GM18868 (cell line): ENCODE measurements at regions not wholly inside any gene's neighbourhood (a gene's known extent, or its start where the extent isn't known, plus 50 kb on each side); places are given as distances from the start of the nearest gene placed in this dataset.

Experiments used
- ATAC-seq: cut with Tn5 transposase; IDR thresholded peaks from one replicate; pipeline ENCODE4 v1.9.1; 2021; ENCODE audit warnings: mild to moderate bottlenecking, moderate library complexity; ENCODE audit not compliant: unreplicated experiment

DNA sequence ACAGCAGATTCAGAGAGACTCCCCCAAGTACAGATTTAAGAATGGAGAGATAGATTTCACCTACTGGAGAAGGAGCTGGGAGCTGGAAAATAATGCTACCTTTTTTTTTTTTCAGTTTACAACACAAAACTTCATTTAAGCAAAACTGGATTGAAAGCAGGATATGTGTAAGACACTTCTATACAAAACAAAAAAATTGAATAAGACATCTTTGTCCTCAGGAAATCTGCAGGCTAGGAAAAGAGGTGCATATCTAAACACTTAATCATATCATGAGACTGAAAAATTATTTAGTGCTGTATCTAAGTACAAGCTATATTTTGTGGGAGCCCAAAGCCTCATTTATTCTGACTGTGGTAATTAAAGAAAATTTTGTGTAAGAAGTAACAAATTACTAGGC, 516.1 kb downstream of the ZIC1 start:
- no peak for ATAC-seq

- no peak for ATAC-seq
These were observed 521.2 kb downstream of the ZIC1 start for GRCh38 chr3:147930232-147930807.

GRCh38 chr3:147934451-147935180, 525.5 kb downstream of the ZIC1 start:
- no peak for ATAC-seq

GRCh38 chr3:147937341-147937740, 528.2 kb downstream of the ZIC1 start:
- no peak for ATAC-seq

DNA sequence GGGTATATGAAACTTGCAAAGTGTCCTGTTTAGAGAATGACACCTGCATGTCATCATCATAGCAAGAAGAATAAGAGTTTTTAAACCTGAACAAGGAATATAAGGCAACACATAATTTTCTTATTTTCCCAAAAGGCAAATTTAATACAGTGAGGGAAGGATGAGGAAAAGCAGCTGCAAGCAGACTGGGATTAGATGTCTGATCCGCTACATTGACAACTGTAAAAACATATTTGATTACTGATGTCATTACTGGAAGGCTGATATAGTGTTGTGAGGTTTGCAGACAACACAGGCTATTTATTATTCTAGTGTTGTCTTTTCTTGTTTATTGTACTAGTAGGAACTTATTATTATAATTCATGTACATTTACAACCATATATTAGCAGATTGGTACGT, 528.7 kb downstream of the ZIC1 start:
- ATAC-seq, result no peak

- ATAC-seq, result no peak
These were observed 530.3 kb downstream of the ZIC1 start for GRCh38 chr3:147939425-147939824.

DNA sequence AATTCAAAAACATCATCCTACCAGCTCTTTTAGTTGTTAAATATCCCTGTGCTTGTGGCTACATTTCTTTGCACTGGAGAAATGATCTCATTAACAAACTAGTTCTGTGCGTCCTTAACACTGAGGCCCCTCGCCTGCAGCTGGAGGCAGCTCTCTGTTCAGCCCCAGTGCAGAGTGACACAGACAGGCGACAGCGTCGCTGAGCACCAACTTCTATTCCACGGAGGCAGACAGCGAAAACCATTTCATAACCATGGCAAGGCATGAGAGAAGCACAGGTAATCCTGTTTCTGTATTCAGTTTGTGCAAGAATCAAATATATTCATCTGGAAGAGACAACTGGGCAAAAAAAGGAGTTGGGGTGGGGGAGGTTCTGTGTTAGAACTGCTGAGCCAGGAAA, 530.7 kb downstream of the ZIC1 start:
- no peak for ATAC-seq

GRCh38 chr3:147940405-147941193, 531.4 kb downstream of the ZIC1 start:
- ATAC-seq, result no peak

- ATAC-seq, result no peak
These were observed 532.8 kb downstream of the ZIC1 start for GRCh38 chr3:147941969-147942368.

DNA sequence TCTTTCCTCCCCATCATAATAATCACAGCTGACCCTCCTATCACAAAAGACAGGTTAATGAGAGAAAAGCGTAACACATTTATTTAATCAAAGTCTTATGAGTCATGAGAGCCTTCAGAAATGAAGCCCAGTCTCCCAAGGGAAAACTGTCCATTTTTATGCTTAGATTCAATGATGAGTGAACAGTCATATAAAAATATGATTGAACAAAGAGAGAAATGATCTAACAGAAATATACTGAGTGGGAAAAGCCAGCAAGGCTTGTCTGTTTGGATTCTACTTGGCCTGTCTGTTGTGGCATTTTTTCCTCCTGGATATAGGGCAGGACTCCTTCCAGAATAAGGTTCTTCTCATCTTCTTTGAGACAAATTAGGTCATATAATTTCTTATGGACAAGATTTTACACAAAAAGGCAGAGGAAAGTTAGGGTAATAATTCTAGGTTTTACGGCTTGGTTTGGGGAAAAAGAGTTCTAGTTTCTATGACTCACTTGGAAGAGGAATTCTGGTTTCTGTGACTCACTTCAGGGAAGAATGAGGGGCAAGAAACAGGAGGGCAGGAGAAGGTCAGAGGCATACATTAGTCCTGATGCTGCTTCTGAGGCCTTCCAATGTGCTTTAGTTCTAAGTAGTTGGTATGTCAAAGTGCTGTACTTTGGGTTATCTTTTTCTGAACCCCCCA, 534.2 kb downstream of the ZIC1 start:
- no peak for ATAC-seq

- peak; percentile 76 for ATAC-seq
These were observed 536.9 kb downstream of the ZIC1 start for GRCh38 chr3:147945968-147946519.

DNA sequence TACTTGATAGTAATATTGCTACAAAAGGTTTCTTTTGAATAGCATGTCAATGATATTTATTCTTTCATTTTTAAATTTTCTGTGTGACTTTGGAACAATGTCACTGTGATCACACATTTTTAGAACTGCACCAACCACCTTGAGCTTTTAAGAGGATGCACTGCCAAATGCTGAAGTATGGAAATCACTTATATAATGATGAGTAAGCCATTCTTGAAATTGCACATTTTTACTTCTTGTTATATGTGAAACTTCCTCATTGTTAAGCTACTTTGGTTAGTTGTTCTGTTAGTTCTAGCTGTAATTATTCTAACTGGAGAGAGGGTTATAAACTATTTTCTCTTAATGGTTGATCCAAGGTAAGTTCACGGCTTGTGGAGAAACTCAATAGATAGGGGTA, 547.5 kb downstream of the ZIC1 start:
- no peak for ATAC-seq

GRCh38 chr3:147958754-147959153, 549.6 kb downstream of the ZIC1 start:
- ATAC-seq, result no peak

DNA sequence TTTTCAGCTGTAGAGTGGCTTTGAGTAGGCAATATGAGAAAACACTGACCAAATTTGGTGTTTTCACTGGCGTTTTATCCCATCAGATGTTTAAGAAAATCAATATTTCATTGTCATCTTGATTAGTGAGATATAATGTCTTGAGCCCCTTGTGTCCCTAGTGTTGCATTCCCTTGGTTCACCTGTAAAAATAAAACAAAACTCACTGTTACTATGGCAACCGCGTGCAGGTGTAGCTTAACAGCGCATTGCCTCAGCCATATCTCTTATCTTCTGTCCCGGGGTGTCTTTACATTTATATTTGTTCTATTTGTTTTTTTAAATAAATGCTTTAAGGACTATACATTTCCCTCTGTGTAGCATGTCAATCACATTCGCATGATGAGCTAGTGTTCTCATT, 551.6 kb downstream of the ZIC1 start:
- no peak for ATAC-seq

GRCh38 chr3:147962408-147963164, 553.4 kb downstream of the ZIC1 start:
- ATAC-seq, result no peak

DNA sequence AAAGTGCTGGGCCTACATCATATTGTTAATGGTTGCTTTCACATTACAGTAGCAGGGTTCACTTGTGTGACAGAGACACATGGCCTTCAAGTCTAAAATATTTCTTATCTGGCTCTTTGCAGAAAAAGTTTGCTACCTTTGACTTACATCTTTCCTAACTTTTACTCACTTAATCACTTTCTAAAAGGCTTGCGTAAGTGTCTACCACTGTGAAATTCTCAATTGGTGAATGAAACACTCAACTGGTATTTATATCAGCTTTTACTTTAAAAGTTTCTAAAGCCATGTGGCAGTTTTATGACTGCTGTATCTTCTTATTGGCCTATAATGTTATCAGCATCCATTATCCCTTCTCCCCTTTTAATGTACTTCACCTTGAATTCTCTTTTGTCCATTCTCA, 554.5 kb downstream of the ZIC1 start:
- no peak for ATAC-seq

DNA sequence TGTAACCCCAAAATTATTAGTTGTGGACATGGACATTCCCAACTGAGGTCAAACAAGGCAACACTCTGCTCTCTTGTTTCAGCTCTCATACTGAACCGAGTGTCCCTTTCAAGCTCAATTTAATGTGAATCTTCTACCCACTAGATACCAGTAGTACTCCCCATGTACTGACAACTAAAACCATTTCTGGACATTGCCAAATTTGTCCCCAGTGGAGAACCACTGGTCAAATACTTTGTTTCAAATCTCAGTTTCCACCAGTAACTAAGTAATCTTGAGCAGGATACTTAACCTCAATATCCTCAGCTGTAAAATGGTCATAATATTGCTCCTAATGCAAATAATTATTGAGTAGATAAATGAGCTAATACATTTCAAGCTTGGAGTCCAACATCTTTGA, 566.0 kb downstream of the ZIC1 start:
- no peak for ATAC-seq

- ATAC-seq, result no peak
These were observed 567.8 kb downstream of the ZIC1 start for GRCh38 chr3:147977001-147977400.

GRCh38 chr3:147987549-147987948, 578.4 kb downstream of the ZIC1 start:
- no peak for ATAC-seq

GRCh38 chr3:147989344-147989743, 580.2 kb downstream of the ZIC1 start:
- ATAC-seq, result no peak
